Astrocyte (in vitro differentiated cells and primary cell): ENCODE measurements at regions not wholly inside any gene's neighbourhood (a gene's known extent, or its start where the extent isn't known, plus 50 kb on each side); places are given as distances from the start of the nearest gene placed in this dataset.

Experiments used
- EZH2 ChIP-seq: IDR thresholded peaks from 2 replicates; pipeline ENCODE4 v1.6.1; 2012; ENCODE audit warnings: mild to moderate bottlenecking, low read length, inconsistent platforms; ENCODE audit not compliant: insufficient read depth
- TF ChIP-seq, protein P1 (sequence below): IDR thresholded peaks from 2 replicates; pipeline ENCODE4 v1.5.1; 2011; ENCODE audit warnings: low read depth, mild to moderate bottlenecking, inconsistent platforms, low read length, moderate library complexity; ENCODE audit not compliant: insufficient read depth

DNA sequence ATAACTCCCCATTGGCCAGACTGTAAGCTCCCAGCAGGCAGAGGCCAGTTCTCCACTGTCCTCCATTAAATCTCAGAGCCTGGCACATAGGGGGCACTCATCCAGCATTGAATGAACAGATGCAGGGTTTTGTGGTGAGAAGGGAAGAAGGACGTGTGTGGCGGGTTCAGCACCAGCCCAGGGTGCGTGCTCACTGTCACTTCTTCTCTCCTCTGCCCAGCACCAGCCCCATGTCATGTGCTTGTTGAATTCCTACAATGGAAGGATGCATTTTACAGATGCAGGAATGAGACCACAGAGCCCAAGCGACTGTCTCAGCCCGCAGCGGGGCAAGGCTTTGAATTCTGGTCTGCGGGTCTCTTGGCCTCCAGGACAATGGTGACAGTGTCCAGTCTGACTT lies 149.9 kb downstream of the CEBPB start:
- TF ChIP-seq, protein P1, sequence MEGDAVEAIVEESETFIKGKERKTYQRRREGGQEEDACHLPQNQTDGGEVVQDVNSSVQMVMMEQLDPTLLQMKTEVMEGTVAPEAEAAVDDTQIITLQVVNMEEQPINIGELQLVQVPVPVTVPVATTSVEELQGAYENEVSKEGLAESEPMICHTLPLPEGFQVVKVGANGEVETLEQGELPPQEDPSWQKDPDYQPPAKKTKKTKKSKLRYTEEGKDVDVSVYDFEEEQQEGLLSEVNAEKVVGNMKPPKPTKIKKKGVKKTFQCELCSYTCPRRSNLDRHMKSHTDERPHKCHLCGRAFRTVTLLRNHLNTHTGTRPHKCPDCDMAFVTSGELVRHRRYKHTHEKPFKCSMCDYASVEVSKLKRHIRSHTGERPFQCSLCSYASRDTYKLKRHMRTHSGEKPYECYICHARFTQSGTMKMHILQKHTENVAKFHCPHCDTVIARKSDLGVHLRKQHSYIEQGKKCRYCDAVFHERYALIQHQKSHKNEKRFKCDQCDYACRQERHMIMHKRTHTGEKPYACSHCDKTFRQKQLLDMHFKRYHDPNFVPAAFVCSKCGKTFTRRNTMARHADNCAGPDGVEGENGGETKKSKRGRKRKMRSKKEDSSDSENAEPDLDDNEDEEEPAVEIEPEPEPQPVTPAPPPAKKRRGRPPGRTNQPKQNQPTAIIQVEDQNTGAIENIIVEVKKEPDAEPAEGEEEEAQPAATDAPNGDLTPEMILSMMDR, result no peak
- TF ChIP-seq EZH2, result no peak
